ENCODE measurements at regions not wholly inside any gene's neighbourhood (a gene's known extent, or its start where the extent isn't known, plus 50 kb on each side); places are given as distances from the start of the nearest gene placed in this dataset.

DNA sequence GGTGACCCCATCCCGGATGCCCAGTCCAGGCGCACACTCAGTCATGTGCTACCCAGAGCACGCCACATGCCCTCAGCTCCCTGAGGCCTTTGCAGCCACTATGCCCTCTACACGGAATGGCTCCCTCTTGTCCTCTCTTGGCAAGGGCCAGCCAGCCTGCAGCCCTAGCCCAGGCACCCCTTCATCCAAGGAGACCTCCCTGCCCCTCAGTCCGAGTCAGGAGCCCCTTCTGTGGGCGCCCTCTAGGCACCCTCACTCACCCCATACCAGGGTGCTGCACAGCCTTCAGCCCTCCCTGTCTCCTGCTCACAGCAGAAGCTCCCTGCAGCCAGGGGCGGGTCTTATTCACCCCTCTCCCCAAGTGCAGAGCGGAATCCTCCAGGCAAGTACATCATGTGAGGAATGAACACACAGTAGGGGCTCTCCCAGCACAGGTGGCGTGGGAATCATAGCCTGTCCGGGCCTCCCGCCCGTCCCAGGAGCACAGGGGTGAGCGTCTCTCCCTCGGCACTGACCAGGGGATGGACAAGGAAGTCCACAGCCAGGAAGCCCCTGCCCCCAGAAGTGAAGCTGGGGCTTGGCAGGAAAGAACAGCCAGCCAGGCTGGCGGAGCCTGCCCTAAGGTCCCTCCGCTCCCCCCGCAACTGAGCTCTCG is 186.9 kb downstream of the RBFOX3 start:
- no TSS peak for BruUV-seq (replicated peaks)

More for the DNA sequence above, 186.9 kb downstream of the RBFOX3 start:
- WGBS (ENCODE audit: low lambda C conversion rate), result 13% methylated on average over 12 of the region's 18 CpGs
- DNase-seq (ENCODE audit: low spot score) (no peak), ATAC-seq (no peak), FAIRE-seq (no peak)
- Histone ChIP-seq H3K36me3 (replicated peaks in 1 of 2; ENCODE audit: control insufficient read depth in 1 of 2, insufficient read depth in 2 of 2, low read length in 2 of 2) (no peaks in the 10 kb centered on the region), H4K20me1 (ENCODE audit: insufficient read depth, low read length) (peaks cover 11% of the 10 kb centered on the region), H3K9me3 (ENCODE audit: low read length) (no peaks in the 10 kb centered on the region), H3K27me3 (ENCODE audit: control insufficient read depth in 1 of 2, insufficient read depth in 2 of 2, low read length in 2 of 2) (peaks cover 31 to 93% of the 10 kb centered on the region in 2 experiments), H3K9ac (ENCODE audit: insufficient read depth, low read depth, low read length) (no peak overlapping the region), H3K4me1 (ENCODE audit: insufficient read depth, low read length) (no peaks in the 10 kb centered on the region), H3K79me2 (ENCODE audit: insufficient read depth, low read length) (no peaks in the 10 kb centered on the region), H3K4me3 (replicated peaks in 1 of 3; ENCODE audit: insufficient read depth in 1 of 3, low read depth in 2 of 3, low read length in 3 of 3) (no peak overlapping the region), H3K4me2 (ENCODE audit: low read depth, low read length) (no peak overlapping the region), H3K27ac (ENCODE audit: extremely low read length, insufficient read depth, low read length) (no peak overlapping the region), H2AFZ (ENCODE audit: low read length) (no peak overlapping the region)
- CTCF ChIA-PET (ENCODE audit: low intra/inter-chr PET ratio, low total read pairs), result no interaction called here
- intact Hi-C loops (cut with micrococcal nuclease; ENCODE audit: unreplicated experiment), result no loop called here
- TF ChIP-seq UBTF (CRISPR knock-in tag; IDR thresholded peaks at IDR 0.05) (no peak), MNT (IDR thresholded peaks at IDR 0.05) (peak; percentile 73)
- POLR2A ChIA-PET, result no interaction called here
- in situ Hi-C loops (cut with HindIII; ENCODE audit: extremely low pct_ligation_motif_present, low pct_unique_long_range_greater_than_20kb), result no loop called here

Data from HepG2 (cell line).